A673 (cell line): ENCODE measurements at regions not wholly inside any gene's neighbourhood (a gene's known extent, or its start where the extent isn't known, plus 50 kb on each side); places are given as distances from the start of the nearest gene placed in this dataset.

Experiments
- CTCF ChIP-seq: fragments of 300-800, 200-600 bp; sonication (generic); conservative IDR thresholded peaks from 2 replicates; pipeline ENCODE4 v1.5.1; 2017; ENCODE audit warnings: low read depth, mild to moderate bottlenecking, antibody characterized with exemption, low read length, moderate library complexity, mixed read lengths
- EZH2 ChIP-seq: fragments of 200-600 bp; sonication (generic); IDR thresholded peaks from 2 replicates; pipeline ENCODE4 v1.6.1; 2017; ENCODE audit warnings: borderline replicate concordance, low read depth, mild to moderate bottlenecking, mixed read lengths, antibody characterized with exemption, low read length; ENCODE audit not compliant: poor library complexity, severe bottlenecking

GRCh38 chr9:16181539-16181938, 628.7 kb downstream of the CCDC171 start:
- no peak for TF ChIP-seq CTCF
- no peak for TF ChIP-seq EZH2
